Mammary epithelial cell (primary cell): ENCODE measurements at regions not wholly inside any gene's neighbourhood (a gene's known extent, or its start where the extent isn't known, plus 50 kb on each side); places are given as distances from the start of the nearest gene placed in this dataset.

ENCODE experiments used
- CTCF ChIP-seq, 2 donors: IDR thresholded peaks in 1 of 2; conservative IDR thresholded peaks in 1 of 2; 2 replicates each; pipeline ENCODE4 v1.5.1; 2011 to 2012; ENCODE audit warnings: inconsistent platforms in 2 of 2, low read length in 2 of 2, mild to moderate bottlenecking in 2 of 2, control low read depth in 1 of 2, low read depth in 1 of 2; ENCODE audit not compliant: insufficient read depth in 1 of 2; ENCODE audit errors: extremely low read depth in 1 of 2
- EZH2 ChIP-seq: IDR thresholded peaks from 2 replicates; pipeline ENCODE4 v1.6.1; 2012; ENCODE audit warnings: low read length, inconsistent platforms, borderline replicate concordance

GRCh38 chr2:236321415-236321814 is 57.2 kb upstream of the ASB18 start:
- TF ChIP-seq CTCF (conservative IDR thresholded peaks at IDR 0.05 in 1 of 2, IDR thresholded peaks at IDR 0.05 in 1 of 2; ENCODE audit: extremely low read depth in 1 of 2, insufficient read depth in 1 of 2, low read depth in 1 of 2, low read length in 2 of 2) (no peak), EZH2 (no peak)
